ENCODE measurements at regions not wholly inside any gene's neighbourhood (a gene's known extent, or its start where the extent isn't known, plus 50 kb on each side); places are given as distances from the start of the nearest gene placed in this dataset.

GRCh38 chr6:49264496-49264895, 198.6 kb downstream of the MMUT start:
- Histone ChIP-seq H3K27ac (ENCODE audit: low read depth in 1 of 2, low read length in 2 of 2) (no peak overlapping the region), H3K4me3 (ENCODE audit: low read depth in 1 of 3, low read length in 3 of 3) (no peak overlapping the region), H3K36me3 (ENCODE audit: control insufficient read depth in 4 of 4, insufficient read depth in 3 of 4, low read depth in 1 of 4, low read length in 3 of 4) (no peaks in the 10 kb centered on the region), H3K9ac (ENCODE audit: low read depth in 1 of 2, low read length in 2 of 2) (no peak overlapping the region), H3K9me3 (ENCODE audit: control insufficient read depth in 4 of 4, low read length in 3 of 4) (peaks cover 0 to 3% (median 1%) of the 10 kb centered on the region in 4 donors), H3K4me1 (ENCODE audit: control insufficient read depth in 4 of 4, insufficient read depth in 4 of 4, low read length in 3 of 4) (no peaks in the 10 kb centered on the region), H3K27me3 (ENCODE audit: control insufficient read depth in 4 of 4, insufficient read depth in 4 of 4, low read length in 3 of 4) (no peaks in the 10 kb centered on the region)
- WGBS = 70% methylated on average over 7 of the region's 7 CpGs
- TF ChIP-seq HNF4G (IDR thresholded peaks at IDR 0.05) (no peak), RXRA (IDR thresholded peaks at IDR 0.05) (no peak), NR2F2 (IDR thresholded peaks at IDR 0.05) (no peak), JUND (IDR thresholded peaks at IDR 0.05) (no peak), HNF4A (conservative IDR thresholded peaks at IDR 0.05) (no peak)
- no peak for DNase-seq (ENCODE audit: low spot score)

GRCh38 chr6:49257549-49257948, 205.5 kb downstream of the MMUT start:
- Histone ChIP-seq H3K4me3 (ENCODE audit: low read depth in 1 of 3, low read length in 3 of 3) (no peak overlapping the region), H3K27me3 (ENCODE audit: control insufficient read depth in 4 of 4, insufficient read depth in 4 of 4, low read length in 3 of 4) (no peaks in the 10 kb centered on the region), H3K4me1 (ENCODE audit: control insufficient read depth in 4 of 4, insufficient read depth in 4 of 4, low read length in 3 of 4) (no peaks in the 10 kb centered on the region), H3K9ac (ENCODE audit: low read depth in 1 of 2, low read length in 2 of 2) (no peak overlapping the region), H3K9me3 (ENCODE audit: control insufficient read depth in 4 of 4, low read length in 3 of 4) (no peaks in the 10 kb centered on the region), H3K36me3 (ENCODE audit: control insufficient read depth in 4 of 4, insufficient read depth in 3 of 4, low read depth in 1 of 4, low read length in 3 of 4) (no peaks in the 10 kb centered on the region), H3K27ac (ENCODE audit: low read depth in 1 of 2, low read length in 2 of 2) (no peak overlapping the region)
- TF ChIP-seq TAF1 (conservative IDR thresholded peaks at IDR 0.05) = no peak
- no peak for DNase-seq (ENCODE audit: low spot score)
- WGBS = 36% methylated on average over 3 of the region's 3 CpGs

- no peak overlapping the region for H3K9ac ChIP-seq (ENCODE audit: low read depth in 1 of 2, low read length in 2 of 2)
- no peak for DNase-seq (ENCODE audit: low spot score)
- 74% methylated on average over 3 of the region's 3 CpGs for WGBS
- H3K36me3 ChIP-seq (ENCODE audit: control insufficient read depth in 4 of 4, insufficient read depth in 3 of 4, low read depth in 1 of 4, low read length in 3 of 4) = no peaks in the 10 kb centered on the region
- H3K4me3 ChIP-seq (ENCODE audit: low read depth in 1 of 3, low read length in 3 of 3) = no peak overlapping the region
- no peaks in the 10 kb centered on the region for H3K4me1 ChIP-seq (ENCODE audit: control insufficient read depth in 4 of 4, insufficient read depth in 4 of 4, low read length in 3 of 4)
- no peaks in the 10 kb centered on the region for H3K27me3 ChIP-seq (ENCODE audit: control insufficient read depth in 4 of 4, insufficient read depth in 4 of 4, low read length in 3 of 4)
- TF ChIP-seq NR2F2 (IDR thresholded peaks at IDR 0.05) (no peak), JUND (IDR thresholded peaks at IDR 0.05) (no peak), CTCF (IDR thresholded peaks at IDR 0.05; ENCODE audit: low read depth, low read length, missing input control) (no peak), FOXA2 (IDR thresholded peaks at IDR 0.05) (no peak), RXRA (IDR thresholded peaks at IDR 0.05) (no peak), GABPA (IDR thresholded peaks at IDR 0.05 in 1 of 2, conservative IDR thresholded peaks at IDR 0.05 in 1 of 2) (no peak), YY1 (IDR thresholded peaks at IDR 0.05) (no peak), EGR1 (IDR thresholded peaks at IDR 0.05; ENCODE audit: low read depth in 2 of 2) (no peak), TAF1 (conservative IDR thresholded peaks at IDR 0.05) (no peak), ATF3 (IDR thresholded peaks at IDR 0.05) (no peak), MAX (IDR thresholded peaks at IDR 0.05) (no peak), HNF4G (IDR thresholded peaks at IDR 0.05) (no peak)
- H3K27ac ChIP-seq (ENCODE audit: low read depth in 1 of 2, low read length in 2 of 2) = no peak overlapping the region
- H3K9me3 ChIP-seq (ENCODE audit: control insufficient read depth in 4 of 4, low read length in 3 of 4) = no peaks in the 10 kb centered on the region
Observed at GRCh38 chr6:49255335-49255734, 207.7 kb downstream of the MMUT start.

- H3K27me3 ChIP-seq (ENCODE audit: control insufficient read depth in 4 of 4, insufficient read depth in 4 of 4, low read length in 3 of 4) = no peaks in the 10 kb centered on the region
- H3K27ac ChIP-seq (ENCODE audit: low read depth in 1 of 2, low read length in 2 of 2) = no peak overlapping the region
- no peak for DNase-seq (ENCODE audit: low spot score)
- TF ChIP-seq RAD21 (IDR thresholded peaks at IDR 0.05) (no peak), REST (IDR thresholded peaks at IDR 0.05) (no peak), JUND (IDR thresholded peaks at IDR 0.05) (no peak), SP1 (IDR thresholded peaks at IDR 0.05) (no peak)
- H3K4me1 ChIP-seq (ENCODE audit: control insufficient read depth in 4 of 4, insufficient read depth in 4 of 4, low read length in 3 of 4) = no peaks in the 10 kb centered on the region
- no peaks in the 10 kb centered on the region for H3K9me3 ChIP-seq (ENCODE audit: control insufficient read depth in 4 of 4, low read length in 3 of 4)
- 42% methylated on average over 1 of the region's 1 CpG for WGBS
- H3K9ac ChIP-seq (ENCODE audit: low read depth in 1 of 2, low read length in 2 of 2) = no peak overlapping the region
- no peaks in the 10 kb centered on the region for H3K36me3 ChIP-seq (ENCODE audit: control insufficient read depth in 4 of 4, insufficient read depth in 3 of 4, low read depth in 1 of 4, low read length in 3 of 4)
- no peak overlapping the region for H3K4me3 ChIP-seq (ENCODE audit: low read depth in 1 of 3, low read length in 3 of 3)
Observed at GRCh38 chr6:49252901-49253300, 210.2 kb downstream of the MMUT start.

Data from liver (tissue), 8 donors.